HG02981 (cell line): ENCODE measurements at regions not wholly inside any gene's neighbourhood (a gene's known extent, or its start where the extent isn't known, plus 50 kb on each side); places are given as distances from the start of the nearest gene placed in this dataset.

Experiments used
- ATAC-seq: cut with Tn5 transposase; IDR thresholded peaks from one replicate; pipeline ENCODE4 v1.9.1; 2021; ENCODE audit warnings: mild to moderate bottlenecking, moderate library complexity; ENCODE audit not compliant: unreplicated experiment

DNA sequence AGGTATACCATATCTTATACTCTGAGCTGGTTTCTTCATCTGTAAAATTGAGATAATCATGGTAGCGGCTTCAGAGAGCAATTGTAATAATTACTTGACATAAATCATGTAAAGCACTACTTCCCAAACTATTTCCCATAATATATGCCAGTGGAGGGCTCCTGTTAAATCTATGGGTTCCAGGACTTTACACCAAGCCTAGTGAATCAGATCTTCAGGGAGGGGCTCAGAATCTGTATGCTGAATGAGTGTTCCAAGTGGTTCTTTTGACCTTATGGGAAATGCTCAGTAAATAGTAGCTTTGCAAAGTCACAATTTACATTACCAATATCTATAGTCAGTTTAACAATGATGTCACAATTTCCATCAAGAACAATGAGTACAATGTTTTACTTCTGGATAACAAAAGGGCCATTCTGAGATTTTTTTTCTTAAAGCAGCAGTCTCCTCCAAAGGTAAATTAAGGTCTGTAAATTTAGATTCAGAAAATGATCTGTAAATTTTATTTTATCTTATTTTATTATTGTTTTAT, 50.9 kb upstream of the NLK start:
- ATAC-seq: no peak
